Left cardiac atrium (tissue), 4 donors: ENCODE measurements at regions not wholly inside any gene's neighbourhood (a gene's known extent, or its start where the extent isn't known, plus 50 kb on each side); places are given as distances from the start of the nearest gene placed in this dataset.
"Not testable (repeated sequence)": the region's sequence is repeated elsewhere in the genome, so short reads cannot be mapped to it uniquely, and the experiment has no call there.

Experiments used
- ATAC-seq, 2 donors: fragments of 200-7000 bp; cut with Tn5 transposase; one replicate each; pipeline ENCODE4 v1.9.1; 2020; ENCODE audit warnings: mild to moderate bottlenecking in 2 of 2, moderate library complexity in 2 of 2
- DNase-seq: peaks from one replicate; pipeline ENCODE4 v3.0.0-alpha.2; 2020
- intact Hi-C, 2 donors: fragments of 100-400 bp; cut with DNase I; formaldehyde crosslinking; loops; one replicate each; pipeline versions ENCODE4 v1.14.1 to v1.15.1; 2022 to 2023
- donor health status: DM: no; HTN: yes; CAD: no.
- donor health status: DM: no; HTN: yes; CAD: no; lungs with severe emphysema.
- donor health status: DM: yes; HTN: yes; CAD: no.
- donor health status: Dilated cardiomyopathy.

- DNase-seq, result no peak
- intact Hi-C loops, result no loop called here
- no peak for ATAC-seq
These were observed 544.2 kb upstream of the CCDC179 start for GRCh38 chr11:23404225-23405160.

DNA sequence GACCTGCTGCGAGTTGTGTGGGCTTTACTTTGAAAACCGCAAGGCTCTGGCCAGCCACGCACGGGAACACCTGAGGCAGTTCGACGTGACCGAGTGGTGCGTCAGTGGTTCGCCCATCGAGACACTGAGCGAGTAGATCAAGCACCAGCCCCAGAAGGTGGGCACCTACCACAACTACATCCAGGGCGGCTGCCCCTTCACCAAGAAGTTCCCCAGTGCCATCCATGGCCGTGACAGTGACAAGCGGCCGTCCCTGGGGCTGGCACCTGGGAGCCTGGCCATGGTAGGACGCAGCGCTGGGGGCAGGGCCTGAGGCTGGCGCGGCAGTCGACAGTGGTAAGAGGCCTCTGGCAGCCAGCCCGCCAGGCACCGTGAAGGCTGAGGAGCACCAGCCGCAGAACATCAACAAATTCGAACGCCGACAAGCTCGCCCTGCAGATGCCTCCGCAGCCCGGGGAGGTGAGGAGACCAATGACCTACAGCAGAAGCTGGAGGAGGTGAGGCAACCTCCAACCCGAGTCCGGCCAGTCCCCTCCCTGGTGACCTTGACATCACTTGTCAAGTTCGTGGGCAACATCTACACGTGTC lies 545.2 kb upstream of the CCDC179 start:
- DNase-seq (no peak), ATAC-seq (no peak)
- intact Hi-C loops, result no loop called here

DNA sequence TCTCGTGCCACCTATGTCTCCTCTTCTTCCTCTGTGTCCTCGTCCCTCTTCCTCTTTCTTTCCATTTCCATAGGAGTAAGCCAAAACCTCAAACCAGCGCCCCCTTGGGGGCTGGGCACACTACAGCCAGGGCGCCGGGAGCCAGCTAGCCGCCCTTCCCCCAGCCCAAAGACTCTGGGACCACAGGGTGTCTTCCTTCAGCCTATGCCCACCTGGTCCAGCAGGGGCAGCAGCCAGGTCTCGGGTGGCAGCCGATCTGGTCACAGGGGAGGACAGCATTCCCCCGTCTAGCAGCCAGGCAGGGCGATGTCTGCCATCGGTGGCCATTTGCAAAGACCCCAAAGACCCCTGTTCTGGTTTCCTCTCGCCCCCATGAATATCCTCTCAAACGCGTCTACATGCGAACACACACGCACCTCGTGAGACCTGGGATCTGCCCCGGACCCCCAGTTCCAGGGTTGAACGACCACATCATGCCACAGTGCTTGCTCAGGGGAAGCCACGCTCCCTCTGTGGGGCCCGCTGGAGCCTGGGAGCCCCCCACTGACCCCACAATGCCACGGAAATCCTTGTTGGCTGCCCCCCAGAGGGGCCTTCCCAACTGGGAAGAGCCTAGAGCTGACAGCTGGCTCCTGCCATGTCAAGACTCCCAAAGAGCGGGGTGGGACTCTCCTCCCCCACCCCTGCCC lies 546.0 kb upstream of the CCDC179 start:
- no peak for DNase-seq
- no peak for ATAC-seq
- intact Hi-C loops, result no loop called here

DNA sequence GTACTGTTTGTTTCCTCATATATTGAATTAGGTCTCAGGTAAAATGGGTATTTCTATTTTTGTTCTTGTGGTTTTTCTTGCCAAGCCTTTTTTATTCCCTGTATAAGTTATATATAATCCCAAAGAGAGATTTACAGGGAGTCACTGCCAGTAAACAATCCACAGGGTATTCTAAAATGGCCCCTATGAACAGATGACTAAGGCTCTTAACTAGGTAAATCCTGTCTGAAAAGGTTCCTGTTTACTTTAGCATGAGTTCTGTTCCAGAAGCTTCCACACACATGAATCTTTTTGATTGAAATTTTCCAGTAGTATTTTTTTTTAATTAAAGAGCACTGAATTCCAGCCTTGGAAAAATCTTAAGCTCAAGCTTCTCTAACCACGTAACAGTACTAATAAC lies 552.8 kb upstream of the CCDC179 start:
- DNase-seq, result no peak
- intact Hi-C loops, result no loop called here
- no peak for ATAC-seq

DNA sequence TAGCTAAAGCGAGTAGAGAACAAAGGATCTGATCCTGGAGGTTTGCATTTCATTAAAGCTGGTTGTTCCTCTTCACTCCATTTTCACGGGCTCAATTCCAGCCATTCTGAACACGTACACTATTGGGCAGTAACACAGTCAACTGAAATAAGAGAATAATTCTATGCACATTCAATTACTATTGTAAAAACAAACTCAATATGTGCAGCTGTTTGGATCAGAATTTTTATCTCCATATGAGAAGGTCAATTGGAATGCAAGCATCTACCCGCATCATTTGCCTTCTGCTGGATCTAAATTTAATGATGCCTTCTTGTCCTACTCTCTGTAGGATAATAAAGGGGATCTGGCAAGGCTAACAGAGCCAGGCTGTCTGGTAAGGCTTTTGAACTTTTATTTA lies 562.8 kb upstream of the CCDC179 start:
- ATAC-seq, result no peak
- intact Hi-C loops, result no loop called here
- no peak for DNase-seq

GRCh38 chr11:23423656-23424055 lies 563.4 kb upstream of the CCDC179 start:
- DNase-seq (no peak), ATAC-seq (no peak)
- intact Hi-C loops, result no loop called here

DNA sequence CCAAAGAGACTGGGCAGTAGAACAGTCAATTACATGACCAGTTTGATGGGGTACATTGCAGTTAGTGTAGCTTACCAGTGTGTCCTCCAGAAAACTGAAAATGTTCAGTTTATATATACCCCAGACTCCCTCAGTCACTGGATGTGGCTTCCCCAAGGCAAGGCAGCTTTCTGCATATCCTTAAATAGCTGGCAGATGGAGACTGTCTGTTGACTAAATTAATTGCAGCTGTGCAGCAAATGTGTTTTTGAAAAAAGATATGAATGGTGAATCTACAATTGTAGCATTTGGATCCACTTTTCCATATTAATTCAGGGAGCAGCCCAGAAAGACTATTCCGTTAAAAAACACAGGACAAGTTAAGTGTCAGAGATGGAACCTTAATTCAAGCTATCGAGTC lies 565.1 kb upstream of the CCDC179 start:
- ATAC-seq (no peak), DNase-seq (no peak)
- intact Hi-C loops, result no loop called here

DNA sequence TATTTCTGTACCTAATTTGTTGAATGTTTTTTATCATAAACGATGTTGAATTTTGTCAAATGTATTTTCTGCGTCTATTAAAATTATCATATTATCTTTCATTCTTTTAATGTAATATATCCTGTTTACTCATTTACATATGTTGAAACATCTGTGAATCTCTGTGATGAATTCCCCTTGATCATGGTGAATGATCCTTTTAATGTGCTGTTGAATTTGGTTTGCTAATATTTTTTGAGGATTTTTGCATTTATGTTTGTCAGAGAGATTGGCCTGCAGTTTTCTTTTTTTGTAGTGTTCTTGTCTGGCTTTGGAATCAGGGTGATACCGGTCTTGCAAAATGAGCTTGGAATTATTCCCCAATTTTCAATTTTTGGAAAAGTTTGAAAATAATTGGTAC lies 569.3 kb upstream of the CCDC179 start:
- intact Hi-C loops, result no loop called here
- ATAC-seq (no peak), DNase-seq (no peak)

DNA sequence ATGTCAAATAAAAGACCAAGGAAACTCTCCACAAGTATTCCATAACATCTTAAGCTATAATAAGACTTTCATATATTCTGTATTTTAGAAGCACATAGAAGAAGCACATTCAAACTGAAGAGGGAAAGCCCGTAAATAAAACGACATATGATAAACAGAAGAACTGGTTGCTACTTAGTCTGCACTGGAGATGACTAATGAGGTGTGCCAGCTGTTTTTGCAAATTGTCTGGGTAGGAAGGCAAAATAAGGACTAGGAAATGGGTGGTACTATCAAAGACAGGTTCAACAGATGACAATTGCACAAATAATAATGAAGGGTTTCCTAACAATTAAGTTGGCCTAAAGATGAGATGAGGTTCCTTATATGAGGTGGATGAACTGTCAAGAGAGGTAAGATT lies 593.2 kb upstream of the CCDC179 start:
- DNase-seq (no peak), ATAC-seq (no peak)
- intact Hi-C loops, result no loop called here

DNA sequence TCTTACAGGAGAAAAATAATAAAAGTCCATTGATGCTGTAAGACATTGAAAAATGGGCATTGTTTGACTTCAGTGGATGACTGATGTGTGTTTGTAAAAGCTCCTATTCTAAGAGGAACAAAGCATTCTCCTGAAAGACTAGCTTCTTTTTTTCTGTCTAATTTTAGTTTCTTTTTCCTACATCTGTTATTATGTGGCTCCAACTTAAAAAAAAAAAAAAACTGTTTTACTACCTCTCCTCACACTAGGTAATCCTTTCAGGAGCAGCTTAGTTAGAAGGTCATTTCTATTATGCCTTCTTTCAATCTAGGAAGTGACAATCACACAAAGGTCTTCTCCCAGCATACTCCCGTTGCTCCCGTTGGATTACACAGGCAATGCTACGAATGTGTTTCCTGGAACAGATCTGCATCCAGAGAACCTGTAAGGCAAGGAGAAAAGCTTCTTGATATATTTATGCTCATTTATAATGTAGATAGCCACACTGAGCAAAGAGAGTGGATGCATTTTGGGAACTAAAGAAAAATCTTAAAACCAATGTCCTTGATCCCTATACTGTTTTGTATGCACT lies 595.1 kb upstream of the CCDC179 start:
- no peak for ATAC-seq
- DNase-seq, result no peak
- intact Hi-C loops, result no loop called here

DNA sequence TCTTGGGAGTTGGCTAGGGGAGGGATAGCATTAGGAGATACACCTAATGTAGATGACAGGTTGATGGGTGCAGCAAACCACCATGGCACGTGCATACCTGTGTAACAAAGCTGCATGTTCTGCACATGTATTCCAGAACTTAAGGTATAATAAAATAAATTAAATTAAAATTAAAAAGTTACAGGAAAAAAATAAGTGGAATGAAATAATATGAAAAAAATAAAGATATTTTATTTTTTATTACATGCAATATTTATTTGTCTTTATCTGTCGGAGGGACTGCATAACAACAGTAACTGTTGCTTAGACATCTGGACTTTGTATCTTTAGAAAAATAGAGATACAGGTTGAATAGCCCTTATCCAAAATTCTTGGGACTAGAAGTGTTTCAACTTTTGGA lies 597.4 kb upstream of the CCDC179 start:
- intact Hi-C loops, result no loop called here
- ATAC-seq, result no peak
- no peak for DNase-seq

DNA sequence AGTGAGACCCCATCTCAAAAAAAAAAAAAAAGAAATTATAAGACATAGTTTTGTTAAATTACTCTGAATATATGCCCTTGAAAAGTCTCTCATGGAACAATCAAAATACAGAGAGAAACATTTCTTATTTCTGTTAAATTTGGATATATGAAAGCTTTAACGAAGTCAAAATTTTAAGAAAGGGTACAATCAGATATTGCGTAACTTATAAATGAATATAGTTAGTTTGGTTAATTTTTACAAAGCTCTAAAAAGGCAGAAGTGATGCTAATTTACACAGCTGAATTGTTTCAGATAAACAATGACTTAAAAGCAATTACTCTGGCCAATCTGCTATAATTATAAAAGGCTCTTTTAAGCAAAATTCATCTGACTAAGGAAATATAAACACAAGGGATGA lies 611.6 kb upstream of the CCDC179 start:
- intact Hi-C loops, result no loop called here
- ATAC-seq (no peak), DNase-seq (no peak)

DNA sequence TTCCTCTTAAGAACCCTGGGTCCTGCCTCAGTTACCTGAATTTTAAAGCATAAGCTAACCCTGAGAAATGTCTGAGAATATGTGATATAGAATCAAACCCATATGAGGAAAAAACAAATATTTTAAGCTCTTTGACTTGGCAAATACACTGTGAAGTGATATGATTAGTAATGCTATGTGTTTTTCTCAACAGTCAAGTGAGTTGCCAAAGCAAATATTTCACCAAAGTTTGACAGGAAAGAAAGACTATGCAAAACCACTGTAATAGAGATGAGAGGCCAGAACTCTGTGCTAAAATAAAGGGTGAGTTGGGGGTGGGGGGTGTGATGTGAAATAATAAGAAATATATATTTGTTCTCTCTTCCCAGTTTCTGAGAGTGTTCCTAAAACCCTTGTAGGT lies 613.5 kb upstream of the CCDC179 start:
- ATAC-seq (no peak), DNase-seq (no peak)
- intact Hi-C loops, result no loop called here

- DNase-seq (no peak), ATAC-seq (no peak)
- intact Hi-C loops, result no loop called here
These were observed 620.5 kb upstream of the CCDC179 start for GRCh38 chr11:23480736-23481135.

GRCh38 chr11:23484146-23484545 lies 623.9 kb upstream of the CCDC179 start:
- ATAC-seq, DNase-seq, intact Hi-C loops: not testable (repeated sequence)

GRCh38 chr11:23484618-23485017 lies 624.3 kb upstream of the CCDC179 start:
- ATAC-seq, DNase-seq, intact Hi-C loops: not testable (repeated sequence)

- intact Hi-C loops, result no loop called here
- ATAC-seq, result no peak
- DNase-seq, result no peak
These were observed 630.4 kb upstream of the CCDC179 start for GRCh38 chr11:23490557-23491235.

- intact Hi-C loops, result no loop called here
- ATAC-seq (no peak), DNase-seq (no peak)
These were observed 634.7 kb upstream of the CCDC179 start for GRCh38 chr11:23494981-23495380.

DNA sequence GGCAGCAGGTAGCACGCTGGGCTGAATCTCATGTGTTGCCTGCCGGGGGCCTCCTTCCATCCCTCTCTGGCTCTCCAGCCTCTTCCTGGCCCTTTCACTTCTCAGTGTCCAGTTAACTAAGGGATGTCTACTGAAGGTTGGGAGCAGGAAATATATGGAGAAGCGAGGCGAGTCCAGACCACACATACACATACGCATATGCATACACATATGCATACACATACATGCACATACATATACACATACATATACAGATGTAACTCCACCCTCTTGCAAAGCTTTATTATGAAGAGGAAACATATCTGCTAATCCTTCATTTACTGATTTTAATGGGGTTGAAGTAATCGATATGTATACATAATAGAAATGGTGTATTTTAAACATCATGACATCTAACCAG lies 636.1 kb upstream of the CCDC179 start:
- no peak for ATAC-seq
- DNase-seq, result no peak
- intact Hi-C loops, result no loop called here

- intact Hi-C loops, result no loop called here
- ATAC-seq, result no peak
- DNase-seq, result no peak
These were observed 636.8 kb upstream of the CCDC179 start for GRCh38 chr11:23497040-23497439.
